Liver (tissue), 3 donors: ENCODE measurements at regions not wholly inside any gene's neighbourhood (a gene's known extent, or its start where the extent isn't known, plus 50 kb on each side); places are given as distances from the start of the nearest gene placed in this dataset.

Experiments
- CTCF ChIP-seq: fragments of 150-350 bp; IDR thresholded peaks from 2 replicates; pipeline ENCODE4 v1.5.1; 2017; ENCODE audit warnings: improper control_type of control experiment, low read depth, low read length; ENCODE audit not compliant: missing input control
- HNF4G ChIP-seq: IDR thresholded peaks from 2 replicates; pipeline ENCODE4 v1.6.1; 2016; ENCODE audit warnings: antibody characterized with exemption
- JUND ChIP-seq, 2 donors: IDR thresholded peaks; 2 replicates each; pipeline ENCODE4 v1.6.1; 2016; ENCODE audit warnings: antibody characterized with exemption in 2 of 2
- MAX ChIP-seq: IDR thresholded peaks from 2 replicates; pipeline ENCODE4 v1.6.1; 2016; ENCODE audit warnings: antibody characterized with exemption
- RAD21 ChIP-seq, 2 donors: IDR thresholded peaks; 2 replicates each; pipeline ENCODE4 v1.6.1; 2016; ENCODE audit warnings: antibody characterized with exemption in 2 of 2, mild to moderate bottlenecking in 2 of 2
- SP1 ChIP-seq: IDR thresholded peaks from 2 replicates; pipeline ENCODE4 v1.6.1; 2018; ENCODE audit warnings: antibody characterized with exemption, mild to moderate bottlenecking
- TAF1 ChIP-seq: conservative IDR thresholded peaks from 2 replicates; pipeline ENCODE4 v1.6.1; 2016; ENCODE audit warnings: antibody characterized with exemption, mild to moderate bottlenecking
- donor health status: healthy.
- donor health status: healthy.

- TF ChIP-seq CTCF = no peak
- no peak for TF ChIP-seq RAD21 (IDR thresholded peaks at IDR 0.05)
- TF ChIP-seq MAX = no peak
- TF ChIP-seq TAF1 = no peak
- no peak for TF ChIP-seq HNF4G
- no peak for TF ChIP-seq SP1
- no peak for TF ChIP-seq JUND (IDR thresholded peaks at IDR 0.05)
These were observed 69.9 kb upstream of the STMND1 start for GRCh38 chr6:17031961-17032360.
